Activated T-helper 17 cell treated with anti-CD3 and anti-CD28 coated beads, Interleukin-2, amount 50 U/mL, for 72 hours (primary cell): ENCODE measurements at regions not wholly inside any gene's neighbourhood (a gene's known extent, or its start where the extent isn't known, plus 50 kb on each side); places are given as distances from the start of the nearest gene placed in this dataset.
"Not testable (repeated sequence)": the region's sequence is repeated elsewhere in the genome, so short reads cannot be mapped to it uniquely, and the experiment has no call there.

Source experiments
- ATAC-seq: fragments of 150-1000 bp; cut with Tn5 transposase; replicated peaks from 2 replicates; pipeline ENCODE4 v1.10.0; 2021; ENCODE audit warnings: mild to moderate bottlenecking, moderate library complexity
- H3K27ac Mint-ChIP-seq: one replicate; pipeline ENCODE4 v1.8.0; 2022; ENCODE audit warnings: mixed read lengths
- H3K27me3 Mint-ChIP-seq: one replicate; pipeline ENCODE4 v1.8.0; 2022; ENCODE audit warnings: mixed read lengths
- H3K36me3 Mint-ChIP-seq: one replicate; pipeline ENCODE4 v1.8.0; 2022; ENCODE audit warnings: low read depth, mild to moderate bottlenecking, mixed read lengths
- H3K4me1 Mint-ChIP-seq: one replicate; pipeline ENCODE4 v1.8.0; 2022; ENCODE audit warnings: mixed read lengths
- H3K4me3 Mint-ChIP-seq: one replicate; pipeline ENCODE4 v1.8.0; 2022; ENCODE audit warnings: mild to moderate bottlenecking, mixed read lengths
- H3K9me3 Mint-ChIP-seq: one replicate; pipeline ENCODE4 v1.8.0; 2022; ENCODE audit warnings: mixed read lengths

- H3K4me3 Mint-ChIP-seq, H3K27ac Mint-ChIP-seq, H3K36me3 Mint-ChIP-seq, H3K9me3 Mint-ChIP-seq, H3K27me3 Mint-ChIP-seq, H3K4me1 Mint-ChIP-seq, ATAC-seq: not testable (repeated sequence)
Observed at GRCh38 chr1:234808459-234808858, 198.5 kb upstream of the IRF2BP2 start.

DNA sequence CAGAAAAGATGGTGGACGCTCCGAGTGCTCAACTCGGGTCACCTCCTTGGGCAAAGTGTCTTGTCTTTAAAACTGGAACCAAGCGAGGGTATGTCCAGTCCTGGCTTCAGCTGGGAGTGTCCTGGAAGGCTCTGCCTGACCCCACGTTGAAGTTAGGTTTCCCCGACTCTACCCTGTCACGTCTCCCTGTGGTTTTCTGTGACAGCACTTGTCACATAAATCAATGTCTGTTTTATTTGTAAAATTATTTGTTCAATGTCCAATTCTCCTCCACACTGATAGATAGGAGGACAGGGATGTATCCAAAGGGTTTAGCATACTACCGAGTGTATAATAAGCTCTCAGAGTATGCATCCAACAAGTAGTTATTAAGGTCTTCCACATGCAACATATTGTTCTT is 197.7 kb upstream of the IRF2BP2 start:
- ATAC-seq, H3K36me3 Mint-ChIP-seq, H3K27ac Mint-ChIP-seq, H3K4me1 Mint-ChIP-seq, H3K4me3 Mint-ChIP-seq, H3K27me3 Mint-ChIP-seq, H3K9me3 Mint-ChIP-seq: not testable (repeated sequence)

GRCh38 chr1:234802586-234802985 is 192.6 kb upstream of the IRF2BP2 start:
- not testable (repeated sequence) for H3K27me3 Mint-ChIP-seq, H3K36me3 Mint-ChIP-seq, H3K4me3 Mint-ChIP-seq, H3K27ac Mint-ChIP-seq, H3K4me1 Mint-ChIP-seq, H3K9me3 Mint-ChIP-seq, ATAC-seq

- H3K27me3 Mint-ChIP-seq, H3K27ac Mint-ChIP-seq, H3K4me1 Mint-ChIP-seq, H3K36me3 Mint-ChIP-seq, H3K4me3 Mint-ChIP-seq, ATAC-seq, H3K9me3 Mint-ChIP-seq: not testable (repeated sequence)
Observed at GRCh38 chr1:234801636-234802035, 191.7 kb upstream of the IRF2BP2 start.

DNA sequence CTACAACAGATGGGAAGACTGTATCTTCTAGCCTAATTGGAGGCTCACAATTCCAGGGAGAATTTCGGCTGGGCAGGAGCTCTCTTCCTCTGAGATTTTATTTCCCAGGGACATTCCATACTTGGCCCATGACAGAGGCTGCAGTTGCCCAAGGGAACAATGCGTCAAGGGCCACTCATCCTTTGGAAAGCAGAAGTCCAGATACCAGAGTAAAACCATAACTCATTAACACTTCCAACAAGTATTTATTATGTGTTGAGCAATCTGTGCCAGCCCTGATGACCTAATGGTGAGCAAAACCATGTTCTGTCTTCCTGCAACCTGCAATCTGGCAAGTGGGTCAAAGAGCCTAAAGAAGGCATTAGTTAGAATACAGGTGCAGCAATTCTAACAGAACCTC is 191.2 kb upstream of the IRF2BP2 start:
- not testable (repeated sequence) for H3K4me3 Mint-ChIP-seq, H3K36me3 Mint-ChIP-seq, H3K9me3 Mint-ChIP-seq

DNA sequence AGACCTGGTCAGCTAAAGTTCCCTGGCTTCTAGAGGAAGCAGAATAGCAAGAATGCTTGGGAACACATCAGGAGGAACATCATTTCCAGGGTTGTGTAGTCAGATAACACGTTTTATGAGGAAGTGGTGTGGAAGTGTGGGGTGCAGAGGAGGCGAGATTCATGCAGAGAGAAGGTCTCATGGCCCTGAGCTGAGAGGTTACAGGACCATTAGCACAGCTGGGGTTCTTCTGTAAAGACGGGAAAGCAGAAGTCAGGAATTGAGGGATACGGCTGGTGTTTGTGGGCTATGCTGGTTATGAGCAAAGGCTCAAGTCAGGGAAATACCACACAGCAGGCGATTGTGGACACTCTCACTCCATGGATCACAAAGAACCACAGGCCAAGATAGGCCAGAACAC is 190.6 kb upstream of the IRF2BP2 start:
- H3K4me1 Mint-ChIP-seq, H3K27ac Mint-ChIP-seq, H3K36me3 Mint-ChIP-seq, ATAC-seq, H3K9me3 Mint-ChIP-seq, H3K27me3 Mint-ChIP-seq, H3K4me3 Mint-ChIP-seq: not testable (repeated sequence)

More for the DNA sequence above, 191.2 kb upstream of the IRF2BP2 start:
- not testable (repeated sequence) for H3K27me3 Mint-ChIP-seq, H3K27ac Mint-ChIP-seq, ATAC-seq, H3K4me1 Mint-ChIP-seq

- not testable (repeated sequence) for H3K36me3 Mint-ChIP-seq, H3K27me3 Mint-ChIP-seq, H3K9me3 Mint-ChIP-seq
Observed at GRCh38 chr1:234799021-234799689, 189.2 kb upstream of the IRF2BP2 start.

DNA sequence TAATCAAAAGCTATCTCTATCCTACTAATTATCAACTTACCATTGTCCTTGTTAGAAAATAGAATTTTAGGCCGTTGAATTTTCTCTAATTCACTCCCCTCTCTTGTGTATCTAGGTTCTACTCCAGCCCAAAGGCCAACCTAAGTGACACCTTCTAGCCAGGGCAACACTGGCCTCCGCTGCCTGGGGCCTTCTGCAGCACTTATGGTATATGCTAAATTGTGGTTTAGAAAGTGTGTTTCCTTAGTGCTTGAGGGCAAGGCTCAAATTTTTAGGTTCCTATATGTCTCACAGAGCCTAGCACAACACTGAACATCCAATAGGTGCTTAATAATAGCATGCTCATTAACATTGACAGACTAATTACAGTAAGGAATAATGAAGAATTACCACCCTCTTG is 187.2 kb upstream of the IRF2BP2 start:
- H3K27ac Mint-ChIP-seq, H3K36me3 Mint-ChIP-seq, H3K27me3 Mint-ChIP-seq, H3K4me1 Mint-ChIP-seq, H3K9me3 Mint-ChIP-seq, H3K4me3 Mint-ChIP-seq, ATAC-seq: not testable (repeated sequence)

More at GRCh38 chr1:234799021-234799689, 189.2 kb upstream of the IRF2BP2 start:
- not testable (repeated sequence) for H3K4me1 Mint-ChIP-seq, H3K27ac Mint-ChIP-seq, H3K4me3 Mint-ChIP-seq, ATAC-seq

GRCh38 chr1:234796438-234796792 is 186.4 kb upstream of the IRF2BP2 start:
- H3K27me3 Mint-ChIP-seq, H3K9me3 Mint-ChIP-seq, H3K27ac Mint-ChIP-seq, H3K36me3 Mint-ChIP-seq, H3K4me1 Mint-ChIP-seq, H3K4me3 Mint-ChIP-seq, ATAC-seq: not testable (repeated sequence)

- H3K4me3 Mint-ChIP-seq, H3K27me3 Mint-ChIP-seq, H3K27ac Mint-ChIP-seq, H3K4me1 Mint-ChIP-seq, H3K9me3 Mint-ChIP-seq, H3K36me3 Mint-ChIP-seq, ATAC-seq: not testable (repeated sequence)
Observed at GRCh38 chr1:234795711-234796437, 185.9 kb upstream of the IRF2BP2 start.

- H3K36me3 Mint-ChIP-seq, H3K4me1 Mint-ChIP-seq, ATAC-seq, H3K4me3 Mint-ChIP-seq, H3K9me3 Mint-ChIP-seq, H3K27ac Mint-ChIP-seq, H3K27me3 Mint-ChIP-seq: not testable (repeated sequence)
Observed at GRCh38 chr1:234795007-234795406, 185.0 kb upstream of the IRF2BP2 start.

- H3K9me3 Mint-ChIP-seq, H3K27ac Mint-ChIP-seq, ATAC-seq, H3K27me3 Mint-ChIP-seq, H3K4me1 Mint-ChIP-seq, H3K36me3 Mint-ChIP-seq, H3K4me3 Mint-ChIP-seq: not testable (repeated sequence)
Observed at GRCh38 chr1:234794452-234794851, 184.5 kb upstream of the IRF2BP2 start.

DNA sequence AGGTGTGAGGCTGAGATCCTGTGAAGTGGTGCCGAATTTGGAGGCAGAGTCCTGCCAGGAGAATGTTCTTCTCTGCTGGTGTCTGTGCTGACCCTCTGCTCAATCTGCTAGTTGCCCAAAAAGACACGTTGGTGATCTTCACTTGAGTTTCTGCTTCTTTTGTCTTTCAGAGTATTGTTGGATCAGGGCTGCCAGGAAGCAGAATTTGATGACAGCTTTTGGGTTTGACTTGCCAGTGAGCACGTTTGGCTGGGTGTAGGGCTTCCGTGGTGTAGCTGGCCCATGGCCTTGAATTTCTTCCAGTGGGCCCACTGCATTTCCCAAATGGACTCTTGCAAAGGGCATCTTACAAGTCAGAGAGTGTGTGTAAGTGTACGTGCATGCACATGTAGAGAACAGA is 183.9 kb upstream of the IRF2BP2 start:
- not testable (repeated sequence) for H3K4me1 Mint-ChIP-seq, H3K27me3 Mint-ChIP-seq, H3K27ac Mint-ChIP-seq, ATAC-seq, H3K9me3 Mint-ChIP-seq, H3K36me3 Mint-ChIP-seq, H3K4me3 Mint-ChIP-seq

DNA sequence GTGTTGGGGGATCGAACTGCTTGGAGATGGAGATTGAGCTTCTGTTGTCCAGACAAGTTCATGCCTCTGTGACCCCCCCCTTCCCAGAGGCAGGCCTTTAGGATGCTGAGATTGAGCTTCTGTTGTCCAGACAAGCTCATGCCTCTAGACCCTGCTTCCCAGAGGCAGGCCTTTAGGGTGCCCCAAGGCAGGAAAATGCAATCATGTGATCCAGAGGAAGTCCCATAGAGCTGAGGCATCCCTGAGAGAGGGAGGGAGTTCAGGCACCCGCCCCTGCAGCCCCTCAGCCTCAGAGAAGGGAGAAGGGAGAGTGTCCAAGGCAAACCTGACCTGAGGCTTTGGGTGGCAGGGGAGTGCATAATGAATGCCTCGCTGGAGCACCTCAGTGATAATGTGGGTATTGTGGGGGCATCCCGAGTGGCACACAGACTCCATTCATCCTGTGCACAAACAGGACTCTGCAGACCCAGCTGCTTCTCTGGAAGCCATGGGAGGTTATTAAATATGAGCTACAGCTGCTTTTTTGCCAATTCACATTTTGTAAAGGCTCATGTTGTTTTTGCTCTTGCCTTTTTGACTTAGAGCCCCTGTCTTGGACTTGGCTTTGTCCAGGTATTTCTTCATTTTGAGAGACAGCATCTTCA is 182.4 kb upstream of the IRF2BP2 start:
- H3K36me3 Mint-ChIP-seq, H3K27ac Mint-ChIP-seq, ATAC-seq, H3K4me3 Mint-ChIP-seq, H3K4me1 Mint-ChIP-seq, H3K9me3 Mint-ChIP-seq, H3K27me3 Mint-ChIP-seq: not testable (repeated sequence)

DNA sequence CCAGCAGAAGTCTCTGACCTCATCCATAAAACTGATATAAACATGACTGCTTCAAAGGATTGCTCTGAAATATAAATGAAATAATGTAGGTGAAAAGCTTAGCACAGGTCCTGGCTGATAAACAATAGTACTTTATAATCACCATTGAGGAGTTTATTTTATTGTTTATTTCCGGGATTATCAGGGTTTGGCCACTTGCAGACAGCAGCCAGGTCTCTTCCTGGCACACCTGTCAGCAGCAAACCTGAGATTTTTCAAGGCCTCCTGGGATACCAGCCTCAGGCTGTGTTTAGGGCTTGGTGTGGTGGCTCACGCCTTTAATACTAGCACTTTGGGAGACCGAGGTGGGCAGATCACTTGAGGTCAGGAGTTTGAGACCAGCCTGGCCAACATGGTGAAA is 181.6 kb upstream of the IRF2BP2 start:
- H3K36me3 Mint-ChIP-seq, H3K27ac Mint-ChIP-seq, H3K27me3 Mint-ChIP-seq, H3K9me3 Mint-ChIP-seq, H3K4me1 Mint-ChIP-seq, ATAC-seq, H3K4me3 Mint-ChIP-seq: not testable (repeated sequence)
